ENCODE measurements at regions not wholly inside any gene's neighbourhood (a gene's known extent, or its start where the extent isn't known, plus 50 kb on each side); places are given as distances from the start of the nearest gene placed in this dataset.

GRCh38 chr7:47088329-47089067, 493.4 kb downstream of the TNS3 start:
- no peaks in the 10 kb centered on the region for H3K4me1 Mint-ChIP-seq (ENCODE audit: low read depth)
- CTCF ChIA-PET = interaction anchor here (0.9 to 2.3 kb wide), 4 partner anchors 9 to 1171 kb away, joined by 3 to 9 read pairs (median 4); no protein-coding TSS in a partner anchor
- no peak overlapping the region for H3K4me3 Mint-ChIP-seq
- no peaks in the 10 kb centered on the region for H3K9me3 Mint-ChIP-seq
- H3K27me3 Mint-ChIP-seq = no peaks in the 10 kb centered on the region
- no peaks in the 10 kb centered on the region for H3K36me3 Mint-ChIP-seq (ENCODE audit: low read depth)
- H3K27ac Mint-ChIP-seq = no peak overlapping the region
- POLR2A ChIA-PET = no interaction called here
- DNase-seq (peak; percentile 31), ATAC-seq (no peak)
- intact Hi-C loops (cut with micrococcal nuclease) = loop anchor here (5.0 kb wide), 1 partner anchor 1171 kb away; no protein-coding TSS in a partner anchor
- peak; percentile 82 for TF ChIP-seq CTCF (IDR thresholded peaks at IDR 0.05)

DNA sequence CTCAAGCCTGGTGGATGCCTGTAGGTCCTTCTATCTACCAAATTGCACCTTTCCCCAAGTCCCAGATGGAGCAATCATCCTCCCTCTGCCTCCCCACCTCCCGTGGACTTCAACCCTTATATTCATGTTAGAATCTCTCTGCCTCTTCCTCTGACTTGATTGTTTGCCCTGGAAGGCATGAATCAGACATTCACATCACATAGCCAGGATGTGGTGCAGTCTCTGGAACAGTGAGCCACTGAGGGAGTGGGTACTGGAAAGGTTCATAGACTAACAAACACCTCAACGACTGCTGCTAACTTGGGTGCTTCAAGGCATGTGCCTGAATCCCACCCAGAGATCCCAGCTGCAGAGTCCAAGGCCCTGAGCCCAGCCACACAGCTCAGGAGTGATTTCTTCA, 494.0 kb downstream of the TNS3 start:
- Mint-ChIP-seq H3K27me3 (no peaks in the 10 kb centered on the region), H3K36me3 (ENCODE audit: low read depth) (no peaks in the 10 kb centered on the region), H3K4me1 (ENCODE audit: low read depth) (no peaks in the 10 kb centered on the region), H3K27ac (no peak overlapping the region), H3K4me3 (no peak overlapping the region), H3K9me3 (no peaks in the 10 kb centered on the region)
- no peak for ATAC-seq
- intact Hi-C loops (cut with micrococcal nuclease) = loop anchor here (5.0 kb wide), 1 partner anchor 1171 kb away; no protein-coding TSS in a partner anchor
- no peak for TF ChIP-seq CTCF (IDR thresholded peaks at IDR 0.05)
- POLR2A ChIA-PET = no interaction called here
- no peak for DNase-seq
- CTCF ChIA-PET = interaction anchor here (0.9 to 2.3 kb wide), 4 partner anchors 8 to 1170 kb away, joined by 3 to 9 read pairs (median 4); no protein-coding TSS in a partner anchor

DNA sequence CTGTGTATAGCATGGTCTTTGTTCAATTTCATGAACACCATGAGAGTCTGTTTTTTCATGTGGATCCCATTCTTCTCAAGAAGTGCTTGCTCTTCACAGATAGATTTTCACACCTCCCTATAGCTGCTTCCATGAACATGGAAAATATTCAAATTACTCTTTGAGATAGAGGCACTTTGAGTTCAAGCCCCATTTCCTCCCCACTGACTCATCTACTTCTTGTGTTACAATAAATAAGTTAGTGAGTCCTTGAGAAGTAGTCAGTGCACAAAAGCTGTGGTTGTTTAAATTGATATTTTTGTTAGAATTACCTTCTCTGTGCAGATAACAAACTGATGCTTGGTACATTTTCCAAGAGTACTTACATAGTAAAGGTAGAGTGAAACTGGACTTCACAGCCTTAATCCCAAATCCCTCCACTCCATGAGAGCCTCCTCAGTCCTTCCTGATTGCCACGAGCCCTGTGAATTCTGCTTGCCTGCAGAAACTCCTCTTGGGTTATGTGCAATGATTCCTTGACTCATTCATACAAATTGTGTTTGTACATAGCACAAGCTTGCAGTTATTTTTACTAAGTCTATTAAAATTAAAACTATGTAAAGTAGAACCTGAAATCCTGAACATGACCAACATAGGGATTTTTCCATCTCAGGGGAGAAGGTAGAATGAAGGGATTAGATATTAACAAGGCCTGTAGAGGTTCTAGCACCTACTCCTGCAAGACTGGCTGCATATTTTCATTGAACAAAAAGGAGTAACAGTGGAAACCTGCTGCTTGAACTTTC, 496.2 kb downstream of the TNS3 start:
- DNase-seq = no peak

DNA sequence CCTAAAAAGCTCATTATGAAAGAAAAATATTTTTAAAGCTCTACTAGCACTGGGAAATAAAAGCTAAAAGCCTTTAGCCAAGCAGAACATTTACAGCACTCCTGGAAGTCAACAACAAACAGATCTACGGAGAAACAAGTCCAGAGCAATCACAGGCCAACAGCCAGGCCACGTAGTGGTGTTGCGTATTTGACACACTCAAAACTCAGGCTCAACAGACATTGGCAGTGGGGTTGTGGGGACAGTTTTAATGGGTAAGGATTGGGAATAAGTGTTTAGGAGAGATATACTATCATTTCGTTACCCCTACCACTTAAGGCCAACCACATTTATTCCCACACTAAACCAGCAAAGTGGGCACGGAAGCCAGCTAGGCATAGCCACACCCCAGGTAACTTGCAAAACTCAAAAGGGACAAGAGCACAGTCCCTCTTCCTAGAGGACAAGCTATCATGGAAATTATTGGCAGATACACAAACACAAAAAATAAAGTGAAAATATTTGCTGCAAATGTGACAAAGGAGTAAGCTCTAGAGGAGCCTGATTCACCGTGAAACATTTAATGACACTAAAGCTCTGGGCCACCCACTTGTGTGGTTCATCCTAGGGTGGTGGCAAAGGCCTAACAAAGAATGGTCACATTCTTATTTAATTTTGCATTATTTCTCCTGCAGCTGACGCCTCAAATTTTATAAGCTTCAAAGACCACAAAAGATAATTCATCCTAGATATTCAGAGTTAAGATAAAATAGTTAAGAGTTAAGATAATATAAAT, 498.2 kb downstream of the TNS3 start:
- no peak for TF ChIP-seq CTCF (IDR thresholded peaks at IDR 0.05)
- ATAC-seq (no peak), DNase-seq (no peak)
- ChIA-PET CTCF (no interaction called here), POLR2A (no interaction called here)
- Mint-ChIP-seq H3K36me3 (ENCODE audit: low read depth) (no peaks in the 10 kb centered on the region), H3K27me3 (peaks cover 1% of the 10 kb centered on the region), H3K4me3 (no peak overlapping the region), H3K27ac (no peak overlapping the region), H3K9me3 (no peaks in the 10 kb centered on the region), H3K4me1 (ENCODE audit: low read depth) (no peaks in the 10 kb centered on the region)
- intact Hi-C loops (cut with micrococcal nuclease) = no loop called here

More for the DNA sequence above, 496.2 kb downstream of the TNS3 start:
- POLR2A ChIA-PET = no interaction called here
- H3K36me3 Mint-ChIP-seq (ENCODE audit: low read depth) = no peaks in the 10 kb centered on the region
- no peak for ATAC-seq
- H3K27me3 Mint-ChIP-seq = peaks cover 1% of the 10 kb centered on the region
- H3K4me1 Mint-ChIP-seq (ENCODE audit: low read depth) = no peaks in the 10 kb centered on the region
- intact Hi-C loops (cut with micrococcal nuclease) = loop anchor here (5.0 kb wide), 1 partner anchor 1168 kb away; no protein-coding TSS in a partner anchor
- no peak overlapping the region for H3K4me3 Mint-ChIP-seq
- CTCF ChIA-PET = no interaction called here
- no peak for TF ChIP-seq CTCF (IDR thresholded peaks at IDR 0.05)
- no peak overlapping the region for H3K27ac Mint-ChIP-seq
- no peaks in the 10 kb centered on the region for H3K9me3 Mint-ChIP-seq
